GM13977 (cell line): ENCODE measurements at regions not wholly inside any gene's neighbourhood (a gene's known extent, or its start where the extent isn't known, plus 50 kb on each side); places are given as distances from the start of the nearest gene placed in this dataset.

ENCODE experiments used
- DNase-seq: peaks from one replicate; pipeline ENCODE4 v3.0.0; 2012; ENCODE audit warnings: low spot score
- CTCF ChIP-seq: IDR thresholded peaks from 2 replicates; pipeline ENCODE4 v1.5.1; 2012; ENCODE audit warnings: mild to moderate bottlenecking, control low read depth; ENCODE audit not compliant: insufficient read depth; ENCODE audit errors: extremely low read depth, missing control alignments
- in situ Hi-C: fragments of 300-500 bp; cut with MboI; formaldehyde crosslinking; loops from one replicate; pipeline ENCODE4 v1.12.0; 2022; ENCODE audit warnings: low sequenced_read_pairs, low pct_unique_long_range_greater_than_20kb, mixed read lengths, inconsistent platforms; ENCODE audit not compliant: unreplicated experiment

DNA sequence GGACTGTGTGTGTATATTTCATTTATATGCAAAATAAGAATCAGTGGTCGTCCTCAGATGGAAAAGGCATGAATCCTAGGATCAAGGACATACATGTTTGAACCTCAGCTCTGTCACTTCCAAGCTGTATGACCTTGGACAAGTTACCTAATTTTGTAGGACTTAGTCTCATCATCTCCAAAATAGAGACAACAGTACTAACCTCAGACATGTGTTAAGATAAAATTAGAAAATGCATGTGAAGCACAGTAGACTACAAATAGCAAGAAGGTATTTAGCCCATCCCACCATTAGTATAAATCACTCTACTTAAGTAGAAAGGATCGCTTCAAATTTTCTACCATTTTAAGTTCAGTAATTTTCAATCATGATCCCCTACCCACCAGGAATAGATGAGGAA lies 309.8 kb downstream of the ZEB2 start:
- no peak for DNase-seq
- TF ChIP-seq CTCF: no peak
- in situ Hi-C loops: no loop called here

GRCh38 chr2:144208924-144209323 lies 311.0 kb downstream of the ZEB2 start:
- no peak for TF ChIP-seq CTCF
- in situ Hi-C loops: no loop called here
- DNase-seq: no peak

GRCh38 chr2:144206019-144206418 lies 313.9 kb downstream of the ZEB2 start:
- in situ Hi-C loops: no loop called here
- no peak for TF ChIP-seq CTCF
- DNase-seq: no peak

GRCh38 chr2:144201868-144202468 lies 318.0 kb downstream of the ZEB2 start:
- TF ChIP-seq CTCF: no peak
- in situ Hi-C loops: no loop called here
- DNase-seq: no peak

- no peak for TF ChIP-seq CTCF
- in situ Hi-C loops: no loop called here
- no peak for DNase-seq
Observed at GRCh38 chr2:144201126-144201525, 318.8 kb downstream of the ZEB2 start.

- no peak for DNase-seq
- no peak for TF ChIP-seq CTCF
- in situ Hi-C loops: no loop called here
Observed at GRCh38 chr2:144198116-144198515, 321.8 kb downstream of the ZEB2 start.
